ENCODE measurements at regions not wholly inside any gene's neighbourhood (a gene's known extent, or its start where the extent isn't known, plus 50 kb on each side); places are given as distances from the start of the nearest gene placed in this dataset.

DNA sequence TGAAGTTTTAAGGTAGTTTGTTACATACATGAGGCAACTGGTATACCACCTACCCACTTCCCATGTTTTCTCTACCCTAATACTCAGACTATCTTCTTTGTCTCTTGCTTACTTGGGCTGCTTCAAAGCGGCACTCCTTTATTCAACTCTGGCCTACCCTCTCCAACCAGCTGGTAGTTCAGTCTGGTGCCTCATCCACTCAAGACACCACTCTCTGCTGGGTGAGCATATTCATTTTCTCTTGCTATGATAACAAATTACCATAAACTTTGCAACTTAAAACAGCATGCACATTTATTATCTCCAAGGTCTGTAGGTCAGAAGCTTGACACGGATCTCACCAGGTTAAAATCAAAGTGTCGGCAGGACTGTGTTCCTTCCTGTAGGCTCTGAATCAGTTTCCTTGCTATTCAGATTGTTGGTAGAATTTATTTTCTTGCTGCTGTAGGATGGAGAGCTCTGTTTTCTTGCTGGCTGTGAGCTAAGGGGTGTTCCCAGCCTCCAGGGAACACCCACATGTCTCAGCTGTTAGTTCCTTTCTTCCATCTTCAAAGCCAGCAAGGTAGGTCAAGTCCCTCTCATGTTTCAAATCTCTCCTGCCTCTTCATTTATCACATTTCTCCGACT lies 666.0 kb downstream of the DIAPH3 start:
- TF ChIP-seq, protein P1, sequence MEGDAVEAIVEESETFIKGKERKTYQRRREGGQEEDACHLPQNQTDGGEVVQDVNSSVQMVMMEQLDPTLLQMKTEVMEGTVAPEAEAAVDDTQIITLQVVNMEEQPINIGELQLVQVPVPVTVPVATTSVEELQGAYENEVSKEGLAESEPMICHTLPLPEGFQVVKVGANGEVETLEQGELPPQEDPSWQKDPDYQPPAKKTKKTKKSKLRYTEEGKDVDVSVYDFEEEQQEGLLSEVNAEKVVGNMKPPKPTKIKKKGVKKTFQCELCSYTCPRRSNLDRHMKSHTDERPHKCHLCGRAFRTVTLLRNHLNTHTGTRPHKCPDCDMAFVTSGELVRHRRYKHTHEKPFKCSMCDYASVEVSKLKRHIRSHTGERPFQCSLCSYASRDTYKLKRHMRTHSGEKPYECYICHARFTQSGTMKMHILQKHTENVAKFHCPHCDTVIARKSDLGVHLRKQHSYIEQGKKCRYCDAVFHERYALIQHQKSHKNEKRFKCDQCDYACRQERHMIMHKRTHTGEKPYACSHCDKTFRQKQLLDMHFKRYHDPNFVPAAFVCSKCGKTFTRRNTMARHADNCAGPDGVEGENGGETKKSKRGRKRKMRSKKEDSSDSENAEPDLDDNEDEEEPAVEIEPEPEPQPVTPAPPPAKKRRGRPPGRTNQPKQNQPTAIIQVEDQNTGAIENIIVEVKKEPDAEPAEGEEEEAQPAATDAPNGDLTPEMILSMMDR (conservative IDR thresholded peaks at IDR 0.05 in 1 of 2, IDR thresholded peaks at IDR 0.05 in 1 of 2; ENCODE audit: extremely low read depth in 1 of 2, insufficient read depth in 1 of 2, low read depth in 1 of 2, low read length in 2 of 2): no peak
- TF ChIP-seq EZH2 (IDR thresholded peaks at IDR 0.05; ENCODE audit: borderline replicate concordance, low read length): no peak

Data from mammary epithelial cell (primary cell).